ENCODE measurements at regions not wholly inside any gene's neighbourhood (a gene's known extent, or its start where the extent isn't known, plus 50 kb on each side); places are given as distances from the start of the nearest gene placed in this dataset.

DNA sequence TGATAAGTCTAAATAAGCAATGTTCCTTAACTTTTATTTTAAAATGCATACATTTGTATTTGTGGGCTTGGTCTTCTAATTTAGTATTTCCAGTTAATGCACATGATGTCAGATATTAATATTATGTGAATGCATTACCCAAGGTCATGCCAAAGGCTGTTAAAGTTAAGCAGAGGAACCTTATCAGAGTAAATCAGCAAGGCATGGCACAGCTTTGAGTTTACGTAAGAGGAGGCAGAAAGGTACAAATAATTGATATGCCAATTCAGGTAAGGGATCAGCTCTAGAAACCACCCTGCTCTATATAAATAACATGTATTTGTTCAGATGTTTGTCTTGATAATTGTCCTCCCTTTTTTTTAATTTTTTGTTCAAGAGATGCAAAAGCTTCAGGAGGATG is 64.5 kb upstream of the CHRM3 start:
- TF ChIP-seq, protein P1, sequence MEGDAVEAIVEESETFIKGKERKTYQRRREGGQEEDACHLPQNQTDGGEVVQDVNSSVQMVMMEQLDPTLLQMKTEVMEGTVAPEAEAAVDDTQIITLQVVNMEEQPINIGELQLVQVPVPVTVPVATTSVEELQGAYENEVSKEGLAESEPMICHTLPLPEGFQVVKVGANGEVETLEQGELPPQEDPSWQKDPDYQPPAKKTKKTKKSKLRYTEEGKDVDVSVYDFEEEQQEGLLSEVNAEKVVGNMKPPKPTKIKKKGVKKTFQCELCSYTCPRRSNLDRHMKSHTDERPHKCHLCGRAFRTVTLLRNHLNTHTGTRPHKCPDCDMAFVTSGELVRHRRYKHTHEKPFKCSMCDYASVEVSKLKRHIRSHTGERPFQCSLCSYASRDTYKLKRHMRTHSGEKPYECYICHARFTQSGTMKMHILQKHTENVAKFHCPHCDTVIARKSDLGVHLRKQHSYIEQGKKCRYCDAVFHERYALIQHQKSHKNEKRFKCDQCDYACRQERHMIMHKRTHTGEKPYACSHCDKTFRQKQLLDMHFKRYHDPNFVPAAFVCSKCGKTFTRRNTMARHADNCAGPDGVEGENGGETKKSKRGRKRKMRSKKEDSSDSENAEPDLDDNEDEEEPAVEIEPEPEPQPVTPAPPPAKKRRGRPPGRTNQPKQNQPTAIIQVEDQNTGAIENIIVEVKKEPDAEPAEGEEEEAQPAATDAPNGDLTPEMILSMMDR (IDR thresholded peaks at IDR 0.05): no peak
- no peak for TF ChIP-seq POLR2A (IDR thresholded peaks at IDR 0.05)
